ENCODE measurements at regions not wholly inside any gene's neighbourhood (a gene's known extent, or its start where the extent isn't known, plus 50 kb on each side); places are given as distances from the start of the nearest gene placed in this dataset.

- TF ChIP-seq POLR2AphosphoS5 (IDR thresholded peaks at IDR 0.05; ENCODE audit: low read depth, low read length) = no peak
- no peak for TF ChIP-seq TAF1 (IDR thresholded peaks at IDR 0.05; ENCODE audit: low read depth, low read length)
- TF ChIP-seq POLR2A (IDR thresholded peaks at IDR 0.05; ENCODE audit: low read depth, low read length) = no peak
- no peak for TF ChIP-seq PAX5 (IDR thresholded peaks at IDR 0.05; ENCODE audit: insufficient read depth, low read length, severe bottlenecking)
Measured at GRCh38 chr2:217478831-217479455, 523.9 kb downstream of the TNS1 start.
